ENCODE measurements at regions not wholly inside any gene's neighbourhood (a gene's known extent, or its start where the extent isn't known, plus 50 kb on each side); places are given as distances from the start of the nearest gene placed in this dataset.
"Not testable (repeated sequence)": the region's sequence is repeated elsewhere in the genome, so short reads cannot be mapped to it uniquely, and the experiment has no call there.

DNA sequence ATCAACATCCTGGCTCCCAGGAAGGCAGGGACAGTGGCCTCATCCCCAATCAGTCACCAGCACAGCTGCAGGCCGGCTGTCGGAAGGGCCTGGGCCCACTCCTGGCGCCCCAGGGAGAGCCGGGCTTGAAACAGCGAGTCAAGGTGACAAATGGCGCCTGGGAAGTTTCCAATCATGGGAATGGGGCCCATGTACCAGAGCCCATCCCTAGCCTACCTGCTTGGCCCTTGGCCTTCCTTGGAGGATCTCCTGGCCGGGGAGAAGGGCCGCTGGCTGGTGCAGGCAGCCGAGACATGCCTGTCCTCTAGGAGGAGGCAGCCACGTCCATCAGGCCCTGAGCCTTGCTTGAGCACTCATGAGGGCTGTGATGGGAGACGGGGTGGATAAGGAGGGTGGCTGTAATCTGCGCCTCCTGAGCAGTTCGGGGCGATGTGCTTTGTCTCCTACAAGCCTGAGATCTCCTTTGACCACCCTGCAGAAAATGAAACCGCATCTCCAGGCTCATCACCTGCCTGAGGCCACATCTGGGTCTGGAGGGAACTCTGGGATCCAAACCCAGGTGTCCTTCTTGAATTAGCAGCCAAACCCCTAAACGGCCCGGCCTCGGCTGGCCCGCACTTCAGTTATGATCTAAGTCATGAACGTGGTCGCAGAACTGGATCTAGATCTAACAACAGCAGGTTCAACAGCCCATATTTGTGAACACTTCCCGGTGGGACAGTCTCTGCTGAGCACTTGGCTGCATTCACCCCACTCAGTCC is 862.0 kb downstream of the TBC1D22A start:
- no peak for DNase-seq

DNA sequence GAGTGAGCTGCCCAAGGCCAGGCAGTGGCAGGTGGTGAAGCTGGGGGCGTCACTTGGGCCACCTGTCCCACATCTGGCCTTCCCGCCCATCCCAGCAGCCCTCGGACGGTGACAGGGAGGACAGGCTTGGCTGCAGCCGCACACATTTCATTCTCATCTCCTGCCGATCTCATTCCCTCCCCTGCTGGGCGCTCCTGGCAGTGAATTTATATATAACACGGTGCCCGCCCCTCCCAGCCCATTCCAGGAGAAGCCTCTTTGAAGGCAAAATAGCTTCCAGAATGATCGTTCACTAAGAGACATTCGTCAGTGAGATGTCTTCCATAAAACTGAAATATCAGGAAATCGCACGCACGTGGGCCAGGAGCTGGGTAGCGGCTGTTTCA is 861.3 kb downstream of the TBC1D22A start:
- DNase-seq = peak; percentile 23

DNA sequence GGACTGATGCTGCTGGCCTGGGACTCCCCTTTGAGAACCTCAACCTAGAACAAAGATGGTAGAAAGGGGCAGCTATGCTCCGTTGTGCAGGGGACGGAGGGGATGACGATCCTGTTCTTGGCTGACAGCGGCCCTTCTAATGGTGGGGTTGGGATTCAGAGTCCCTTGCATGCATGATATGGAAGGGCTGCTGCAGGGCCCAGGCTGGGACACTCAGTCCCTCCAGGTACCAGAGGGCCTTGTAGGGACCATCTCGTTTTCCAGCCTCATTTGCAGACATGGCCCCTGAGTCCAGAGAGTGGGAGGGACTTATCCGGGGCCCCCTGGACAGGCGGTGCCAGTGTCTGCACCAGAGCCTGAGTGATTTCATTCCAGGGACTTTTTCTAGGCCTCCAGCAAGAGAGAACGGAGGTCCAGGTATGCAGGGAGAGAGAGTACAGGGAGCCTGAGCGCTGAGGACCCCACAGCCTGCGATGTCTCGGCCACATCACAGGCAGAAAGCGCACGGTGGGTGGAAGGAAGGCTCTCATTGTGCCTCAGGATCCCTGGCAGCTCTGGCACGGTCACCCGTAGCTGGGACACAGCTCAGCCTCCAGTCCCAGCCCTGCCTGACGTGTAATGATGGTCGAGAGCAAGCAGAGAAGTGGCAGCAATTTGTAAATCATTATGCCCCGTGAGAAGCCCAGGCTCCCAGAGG is 860.8 kb downstream of the TBC1D22A start:
- DNase-seq = no peak

GRCh38 chr22:47622541-47622940 is 860.1 kb downstream of the TBC1D22A start:
- no peak for DNase-seq

GRCh38 chr22:47621253-47621652 is 858.8 kb downstream of the TBC1D22A start:
- no peak for DNase-seq

GRCh38 chr22:47620391-47620790 is 857.9 kb downstream of the TBC1D22A start:
- DNase-seq = no peak

DNA sequence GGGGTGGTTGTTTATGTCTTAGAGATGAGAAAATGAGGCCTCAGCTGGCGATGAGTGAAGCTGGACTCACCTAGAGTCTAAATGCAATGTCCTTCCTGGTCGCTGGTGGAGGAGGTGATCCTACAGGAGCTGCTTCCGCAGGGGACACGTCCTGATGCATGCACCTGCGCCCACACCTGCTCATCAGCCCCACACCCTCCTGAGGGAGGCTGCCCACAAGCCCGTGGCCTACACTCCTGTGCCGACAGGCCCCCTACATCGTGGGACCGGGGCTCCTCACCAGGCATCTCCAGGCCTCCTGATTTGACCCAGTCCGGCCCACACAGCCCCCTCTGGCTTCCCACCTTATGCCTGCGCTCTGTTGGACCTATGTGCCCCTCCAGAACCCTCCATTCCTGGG is 857.2 kb downstream of the TBC1D22A start:
- no peak for DNase-seq

DNA sequence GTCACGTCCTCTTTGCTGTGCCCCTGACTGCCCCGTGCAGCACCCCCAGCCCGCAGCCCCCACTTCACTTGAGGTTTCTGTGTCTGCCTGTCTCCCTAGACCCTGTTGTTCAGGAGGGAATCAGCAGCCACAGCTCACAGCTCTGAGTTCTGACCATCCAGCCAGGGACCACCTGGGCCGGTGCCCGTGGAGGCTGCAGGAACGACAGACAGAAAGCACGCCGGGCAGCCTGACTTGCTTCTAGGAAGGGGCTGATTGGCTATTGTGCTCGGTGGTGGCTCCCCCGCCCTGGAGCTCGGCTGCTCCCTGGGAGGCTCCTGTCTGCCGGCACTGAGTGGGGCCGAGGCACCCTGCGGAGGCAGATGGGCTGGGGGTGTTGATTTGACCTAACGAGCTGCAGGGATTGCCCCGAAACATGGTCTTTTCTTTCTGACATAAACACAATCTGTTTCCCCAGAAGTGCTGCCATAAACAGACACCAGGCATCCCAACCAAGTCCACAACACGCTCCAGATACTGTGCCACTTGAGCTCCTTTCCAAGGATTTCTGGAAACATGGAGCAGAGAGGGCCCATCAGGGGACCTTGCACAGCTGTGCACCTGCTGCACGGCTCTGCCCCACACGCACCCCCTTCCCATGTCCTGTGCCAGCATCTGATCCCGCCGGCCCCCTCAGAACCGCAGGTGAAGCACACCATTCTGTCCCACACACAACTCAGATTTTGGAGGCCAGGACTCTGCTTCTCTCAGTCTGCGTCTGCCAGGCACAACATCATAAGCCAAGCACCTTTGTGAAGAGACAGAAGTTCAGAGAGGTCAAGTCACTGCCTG is 855.9 kb downstream of the TBC1D22A start:
- DNase-seq = no peak

DNA sequence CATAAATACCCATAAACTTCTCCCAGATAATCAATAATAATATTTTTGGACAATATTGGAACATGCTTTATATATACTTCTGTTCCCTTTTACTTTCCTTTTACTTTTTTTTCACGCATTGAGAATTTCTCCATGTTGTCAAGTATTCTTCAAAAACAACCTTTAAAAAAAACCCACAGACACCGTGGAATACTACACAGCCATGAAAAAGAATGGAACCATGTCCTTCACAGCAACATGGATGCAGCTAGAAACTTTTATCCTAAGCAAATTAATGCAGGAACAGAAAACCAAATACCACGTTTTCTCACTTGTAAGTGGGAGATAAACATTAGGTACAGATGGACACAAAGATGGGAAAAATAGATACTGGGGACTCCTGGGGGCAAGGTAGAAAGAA is 854.7 kb downstream of the TBC1D22A start:
- DNase-seq = no peak

- DNase-seq = no peak
Measured at GRCh38 chr22:47616396-47617020, 854.1 kb downstream of the TBC1D22A start.

DNA sequence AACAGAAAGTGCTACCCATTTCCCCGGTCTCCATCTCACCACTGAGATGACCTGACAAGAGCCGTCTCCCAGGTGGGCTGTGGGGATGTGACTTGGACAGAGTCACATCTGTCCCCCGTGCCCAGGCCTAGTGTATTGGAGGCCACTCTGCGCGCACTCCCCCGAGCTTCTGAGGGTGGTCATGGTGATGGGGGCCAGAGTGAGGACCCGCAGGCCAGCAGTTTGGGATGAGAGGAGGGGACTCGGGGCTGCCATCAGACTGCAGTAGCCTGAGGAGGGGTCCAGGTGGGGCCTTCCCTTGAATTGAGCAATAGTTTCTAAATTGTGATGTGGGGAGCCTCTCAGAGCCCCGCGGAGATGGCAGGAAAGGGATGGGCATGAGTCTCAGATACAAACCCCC is 852.6 kb downstream of the TBC1D22A start:
- no peak for DNase-seq

GRCh38 chr22:47613606-47614350 is 851.3 kb downstream of the TBC1D22A start:
- no peak for DNase-seq

GRCh38 chr22:47613181-47613580 is 850.7 kb downstream of the TBC1D22A start:
- DNase-seq = not testable (repeated sequence)

- DNase-seq = no peak
Measured at GRCh38 chr22:47612311-47612910, 850.0 kb downstream of the TBC1D22A start.

- no peak for DNase-seq
Measured at GRCh38 chr22:47610764-47611163, 848.3 kb downstream of the TBC1D22A start.

- no peak for DNase-seq
Measured at GRCh38 chr22:47610281-47610680, 847.8 kb downstream of the TBC1D22A start.

- DNase-seq = no peak
Measured at GRCh38 chr22:47609653-47610052, 847.2 kb downstream of the TBC1D22A start.

GRCh38 chr22:47608421-47608820 is 846.0 kb downstream of the TBC1D22A start:
- DNase-seq = no peak

- no peak for DNase-seq
Measured at GRCh38 chr22:47607486-47607885, 845.0 kb downstream of the TBC1D22A start.

DNA sequence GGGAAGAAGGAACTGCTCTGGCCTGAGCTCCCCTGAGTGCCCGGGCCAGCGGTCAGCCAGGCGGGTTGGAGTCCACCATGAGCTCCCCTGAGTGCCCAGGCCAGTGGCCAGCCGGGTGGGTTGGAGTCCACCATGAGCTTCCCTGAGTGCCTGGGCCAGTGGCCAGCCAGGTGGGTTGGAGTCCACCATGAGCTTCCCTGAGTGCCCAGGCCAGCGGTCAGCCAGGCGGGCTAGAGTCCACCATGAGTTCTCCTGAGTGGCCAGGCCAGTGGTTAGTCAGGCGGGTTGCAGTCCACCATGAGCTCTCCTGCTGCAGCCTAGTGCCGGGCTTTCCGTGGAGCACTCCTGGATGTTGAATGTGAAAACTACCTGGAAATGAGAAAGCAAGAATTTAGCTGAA is 844.0 kb downstream of the TBC1D22A start:
- DNase-seq = no peak

DNA sequence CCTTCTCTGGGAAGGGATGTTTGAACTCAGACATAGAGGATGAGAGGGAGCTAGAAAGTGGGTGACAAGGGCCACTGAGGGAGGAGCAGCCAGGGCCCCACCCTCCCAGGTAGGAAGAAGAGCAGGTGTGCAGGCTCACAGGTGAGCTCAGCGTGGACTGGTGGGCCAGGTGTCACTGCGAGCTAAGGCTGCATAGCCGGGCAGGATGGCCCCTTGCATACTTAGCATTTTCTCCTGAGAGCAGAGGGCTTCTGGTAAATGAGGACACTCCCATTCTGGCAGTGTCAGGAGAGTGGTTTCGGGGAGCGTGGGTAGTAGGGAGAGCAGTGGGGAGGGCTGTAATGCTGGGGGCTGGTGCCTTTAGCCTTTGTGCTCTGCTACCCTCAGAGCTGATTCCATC is 843.4 kb downstream of the TBC1D22A start:
- DNase-seq = no peak

GRCh38 chr22:47605441-47605840 is 843.0 kb downstream of the TBC1D22A start:
- DNase-seq = no peak

Measured in NCI-H345 (cell line).